ENCODE measurements at regions not wholly inside any gene's neighbourhood (a gene's known extent, or its start where the extent isn't known, plus 50 kb on each side); places are given as distances from the start of the nearest gene placed in this dataset.

- TF ChIP-seq CTCF (IDR thresholded peaks at IDR 0.05) (no peak), POLR2A (IDR thresholded peaks at IDR 0.05) (no peak)
These were observed 390.3 kb downstream of the HHIPL2 start for GRCh38 chr1:222157612-222158011.

All from uterus (tissue), 2 donors.